ENCODE measurements at regions not wholly inside any gene's neighbourhood (a gene's known extent, or its start where the extent isn't known, plus 50 kb on each side); places are given as distances from the start of the nearest gene placed in this dataset.

DNA sequence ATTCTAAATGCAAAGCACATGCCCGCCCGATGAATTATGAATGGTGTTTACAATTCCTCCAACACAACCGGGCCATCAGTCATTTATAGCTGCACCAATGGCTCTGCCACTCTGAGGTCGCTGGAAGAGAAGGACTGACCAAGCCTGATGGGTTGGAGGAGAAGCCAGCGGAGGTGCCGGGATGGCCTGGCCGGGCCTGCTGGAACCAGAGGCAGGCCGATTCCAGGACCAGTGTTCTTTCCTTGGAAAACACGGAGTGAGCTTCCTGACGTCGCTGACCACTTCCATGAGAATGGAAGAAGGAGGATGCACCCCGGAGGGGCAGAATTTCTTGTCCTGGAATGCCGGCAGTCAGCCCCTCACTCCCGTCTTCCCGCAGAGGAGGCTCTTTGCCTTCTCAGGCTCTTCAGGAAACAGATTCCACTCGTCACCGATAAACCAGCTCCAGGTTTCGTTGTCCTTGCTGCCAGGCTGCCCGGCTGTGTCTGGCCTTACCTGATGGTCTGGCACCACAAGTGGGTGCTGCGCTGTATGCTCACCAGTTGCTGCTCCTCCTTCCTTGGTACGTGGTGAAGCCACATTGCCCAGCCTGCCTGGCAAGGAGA, 358.5 kb upstream of the SFSWAP start:
- no peak for TF ChIP-seq CTCF (IDR thresholded peaks at IDR 0.05)
- Histone ChIP-seq H3K9me3 (ENCODE audit: control insufficient read depth in 1 of 2, insufficient read depth in 1 of 2, low read length in 2 of 2) (peaks cover 0 to 6% of the 10 kb centered on the region in 2 experiments), H3K36me3 (ENCODE audit: insufficient read depth, low read length) (no peaks in the 10 kb centered on the region), H3K4me1 (ENCODE audit: insufficient read depth, low read length) (no peaks in the 10 kb centered on the region), H3K27me3 (ENCODE audit: control insufficient read depth in 1 of 2, insufficient read depth in 2 of 2, low read length in 2 of 2) (peaks cover 4 to 7% of the 10 kb centered on the region in 2 experiments), H3K27ac (ENCODE audit: low read depth in 1 of 2, low read length in 2 of 2) (no peak overlapping the region), H3K4me3 (ENCODE audit: low read length) (no peak overlapping the region)
- ATAC-seq (ENCODE audit: poor library complexity) (no peak), DNase-seq (no peak)
- H3K9me3 Mint-ChIP-seq = no peaks in the 10 kb centered on the region
- H3K4me1 Mint-ChIP-seq (ENCODE audit: low read depth) = no peaks in the 10 kb centered on the region
- no peak overlapping the region for H3K4me3 Mint-ChIP-seq
- no peak overlapping the region for H3K27ac Mint-ChIP-seq
- intact Hi-C loops (cut with DNase I, micrococcal nuclease) = no loop called here
- POLR2A ChIA-PET = no interaction called here
- H3K36me3 Mint-ChIP-seq (ENCODE audit: low read depth) = no peaks in the 10 kb centered on the region
- peaks cover 42% of the 10 kb centered on the region for H3K27me3 Mint-ChIP-seq
- CTCF ChIA-PET = no interaction called here

- no peak overlapping the region for H3K27ac Mint-ChIP-seq
- no peaks in the 10 kb centered on the region for H3K4me1 Mint-ChIP-seq (ENCODE audit: low read depth)
- no peak overlapping the region for H3K27ac ChIP-seq (ENCODE audit: low read depth in 1 of 2, low read length in 2 of 2)
- peaks cover 4 to 7% of the 10 kb centered on the region in 2 experiments for H3K27me3 ChIP-seq (ENCODE audit: control insufficient read depth in 1 of 2, insufficient read depth in 2 of 2, low read length in 2 of 2)
- no peak overlapping the region for H3K4me3 Mint-ChIP-seq
- peaks cover 0 to 6% of the 10 kb centered on the region in 2 experiments for H3K9me3 ChIP-seq (ENCODE audit: control insufficient read depth in 1 of 2, insufficient read depth in 1 of 2, low read length in 2 of 2)
- ChIA-PET POLR2A (no interaction called here), CTCF (no interaction called here)
- no peaks in the 10 kb centered on the region for H3K36me3 Mint-ChIP-seq (ENCODE audit: low read depth)
- intact Hi-C loops (cut with DNase I, micrococcal nuclease) = no loop called here
- no peaks in the 10 kb centered on the region for H3K4me1 ChIP-seq (ENCODE audit: insufficient read depth, low read length)
- DNase-seq (no peak), ATAC-seq (ENCODE audit: poor library complexity) (no peak)
- no peak overlapping the region for H3K4me3 ChIP-seq (ENCODE audit: low read length)
- no peak for TF ChIP-seq CTCF (IDR thresholded peaks at IDR 0.05)
- no peaks in the 10 kb centered on the region for H3K9me3 Mint-ChIP-seq
- H3K36me3 ChIP-seq (ENCODE audit: insufficient read depth, low read length) = no peaks in the 10 kb centered on the region
- H3K27me3 Mint-ChIP-seq = peaks cover 42% of the 10 kb centered on the region
Observed at GRCh38 chr12:131353376-131353775, 357.5 kb upstream of the SFSWAP start.

DNA sequence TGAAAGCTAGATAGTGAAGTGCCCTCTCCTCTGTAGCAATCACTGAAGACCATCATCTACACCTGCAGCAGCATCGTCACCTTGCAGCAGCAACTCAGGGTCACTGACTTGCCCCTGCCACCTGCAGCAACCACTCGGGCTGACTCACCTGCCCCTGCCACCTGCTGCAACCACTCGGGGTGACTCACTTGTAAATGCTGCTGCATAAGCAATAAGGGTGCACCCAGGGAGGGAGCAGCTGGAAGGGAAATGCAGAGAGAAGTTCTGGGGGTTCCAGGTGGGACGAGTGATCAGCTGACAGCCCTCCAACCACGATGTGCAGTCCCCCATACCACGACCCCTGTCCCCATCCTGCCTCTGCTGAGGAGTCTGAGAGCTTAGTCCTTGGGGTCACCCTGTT, 357.1 kb upstream of the SFSWAP start:
- no peak for TF ChIP-seq CTCF (IDR thresholded peaks at IDR 0.05)
- Histone ChIP-seq H3K4me3 (ENCODE audit: low read length) (no peak overlapping the region), H3K27ac (ENCODE audit: low read depth in 1 of 2, low read length in 2 of 2) (no peak overlapping the region), H3K9me3 (ENCODE audit: control insufficient read depth in 1 of 2, insufficient read depth in 1 of 2, low read length in 2 of 2) (peaks cover 0 to 6% of the 10 kb centered on the region in 2 experiments), H3K27me3 (ENCODE audit: control insufficient read depth in 1 of 2, insufficient read depth in 2 of 2, low read length in 2 of 2) (peaks cover 2 to 7% of the 10 kb centered on the region in 2 experiments), H3K4me1 (ENCODE audit: insufficient read depth, low read length) (no peaks in the 10 kb centered on the region), H3K36me3 (ENCODE audit: insufficient read depth, low read length) (no peaks in the 10 kb centered on the region)
- Mint-ChIP-seq H3K27ac (no peak overlapping the region), H3K4me1 (ENCODE audit: low read depth) (no peaks in the 10 kb centered on the region), H3K4me3 (no peak overlapping the region), H3K36me3 (ENCODE audit: low read depth) (no peaks in the 10 kb centered on the region), H3K9me3 (no peaks in the 10 kb centered on the region), H3K27me3 (peaks cover 42% of the 10 kb centered on the region)
- intact Hi-C loops (cut with DNase I, micrococcal nuclease) = no loop called here
- no peak for DNase-seq
- ATAC-seq (ENCODE audit: poor library complexity) = no peak
- ChIA-PET CTCF (no interaction called here), POLR2A (no interaction called here)
